H1 (cell line): ENCODE measurements at regions not wholly inside any gene's neighbourhood (a gene's known extent, or its start where the extent isn't known, plus 50 kb on each side); places are given as distances from the start of the nearest gene placed in this dataset.

Source experiments
- BCL11A ChIP-seq, 2 experiments: IDR thresholded peaks; one replicate each; pipeline ENCODE4 v1.6.1; 2011; ENCODE audit warnings: low read depth in 2 of 2, low read length in 2 of 2, mild to moderate bottlenecking in 2 of 2
- CHD7 ChIP-seq: fragments of 300-600 bp; sonication (generic); IDR thresholded peaks from 2 replicates; pipeline ENCODE4 v1.7.1; 2012; ENCODE audit warnings: low read length, moderate library complexity, mild to moderate bottlenecking, inconsistent platforms; ENCODE audit not compliant: insufficient replicate concordance
- MAFK ChIP-seq: IDR thresholded peaks from 2 replicates; pipeline ENCODE4 v1.6.1; 2012; ENCODE audit warnings: low read depth, mild to moderate bottlenecking, improper control_type of control experiment, low read length
- SIRT6 ChIP-seq: IDR thresholded peaks from one replicate; pipeline ENCODE4 v1.7.1; 2012; ENCODE audit warnings: low read length, inconsistent platforms

- TF ChIP-seq MAFK, result no peak
- no peak for TF ChIP-seq SIRT6
- no peak for TF ChIP-seq BCL11A (IDR thresholded peaks at IDR 0.05; ENCODE audit: low read depth in 2 of 2, low read length in 2 of 2)
- no peak for TF ChIP-seq CHD7
Measured at GRCh38 chr6:9347608-9348007, 912.3 kb upstream of the SLC35B3 start (continued).
